ENCODE measurements at regions not wholly inside any gene's neighbourhood (a gene's known extent, or its start where the extent isn't known, plus 50 kb on each side); places are given as distances from the start of the nearest gene placed in this dataset.
"Not testable (repeated sequence)": the region's sequence is repeated elsewhere in the genome, so short reads cannot be mapped to it uniquely, and the experiment has no call there.

DNA sequence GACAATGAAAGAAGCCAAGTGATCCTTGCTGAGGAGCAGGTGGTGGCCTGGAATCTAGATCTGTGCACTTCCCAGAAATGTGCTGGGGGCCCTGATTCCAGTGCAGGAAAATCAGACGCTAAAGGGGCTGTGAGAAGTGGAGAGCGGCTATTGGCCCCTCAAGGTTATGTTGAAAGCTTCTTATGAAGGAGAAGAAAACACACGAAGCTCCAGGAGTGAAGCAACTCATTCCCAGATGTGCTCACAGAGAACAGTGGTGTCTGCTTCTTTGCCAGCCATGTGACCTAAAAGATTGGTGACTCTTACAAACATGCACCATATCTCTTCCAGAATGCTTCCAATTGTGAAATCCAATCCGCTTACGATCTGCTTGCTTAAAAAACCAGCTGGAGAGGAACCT lies 679.3 kb upstream of the IGFBP3 start:
- Histone ChIP-seq H3K27ac (ENCODE audit: insufficient read depth, low read length, poor library complexity, severe bottlenecking) (no peak overlapping the region), H3K36me3 (ENCODE audit: control insufficient read depth, insufficient read depth, low read length) (no peaks in the 10 kb centered on the region), H3K27me3 (ENCODE audit: control insufficient read depth, insufficient read depth, low read length) (no peaks in the 10 kb centered on the region), H3K4me1 (ENCODE audit: control insufficient read depth, insufficient read depth, low read length, poor library complexity, severe bottlenecking) (no peaks in the 10 kb centered on the region), H3K4me3 (ENCODE audit: low read depth, low read length) (no peak overlapping the region), H3K9me3 (ENCODE audit: control insufficient read depth in 2 of 2, low read length in 2 of 2) (no peaks in the 10 kb centered on the region)
- no peaks in the 10 kb centered on the region for H3K27me3 Mint-ChIP-seq
- H3K27ac Mint-ChIP-seq: peak overlapping the region in 1 of 3 donors; percentile 27
- ATAC-seq (ENCODE audit: low read depth in 2 of 2) (no peak), DNase-seq (no peak)
- no peak overlapping the region for H3K4me3 Mint-ChIP-seq
- no peaks in the 10 kb centered on the region for H3K4me1 Mint-ChIP-seq
- H3K9me3 Mint-ChIP-seq: peaks cover 0 to 8% (median 2%) of the 10 kb centered on the region in 7 donors
- no peaks in the 10 kb centered on the region for H3K36me3 Mint-ChIP-seq

DNA sequence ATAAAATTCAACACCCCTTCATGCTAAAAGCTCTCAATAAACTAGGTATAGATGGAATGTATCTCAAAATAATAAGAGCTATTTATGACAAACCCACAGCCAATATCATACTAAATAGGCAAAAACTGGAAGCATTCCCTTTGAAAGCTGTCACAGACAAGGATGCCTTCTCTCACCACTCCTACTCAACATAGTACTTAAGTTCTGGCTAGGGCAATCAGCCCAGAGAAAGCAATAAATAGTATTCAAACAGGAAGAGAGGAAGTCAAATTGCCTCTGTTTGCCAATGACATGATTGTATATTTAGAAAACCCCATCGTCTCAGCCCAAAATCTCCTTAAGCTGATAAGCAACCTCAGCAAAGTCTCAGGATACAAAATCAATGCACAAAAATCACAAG lies 673.8 kb upstream of the IGFBP3 start:
- DNase-seq; H3K27ac ChIP-seq (ENCODE audit: insufficient read depth, low read length, poor library complexity, severe bottlenecking); H3K4me1 Mint-ChIP-seq; H3K36me3 ChIP-seq (ENCODE audit: control insufficient read depth, insufficient read depth, low read length); H3K27me3 Mint-ChIP-seq; H3K4me1 ChIP-seq (ENCODE audit: control insufficient read depth, insufficient read depth, low read length, poor library complexity, severe bottlenecking); H3K27me3 ChIP-seq (ENCODE audit: control insufficient read depth, insufficient read depth, low read length); ATAC-seq (ENCODE audit: low read depth in 2 of 2); H3K36me3 Mint-ChIP-seq; H3K27ac Mint-ChIP-seq; H3K9me3 ChIP-seq (ENCODE audit: control insufficient read depth in 2 of 2, low read length in 2 of 2); H3K4me3 ChIP-seq (ENCODE audit: low read depth, low read length): not testable (repeated sequence)
- peak overlapping the region in 1 of 4 donors; percentile 75 for H3K4me3 Mint-ChIP-seq
- H3K9me3 Mint-ChIP-seq: peaks cover under 1 to 16% (median 7%) of the 10 kb centered on the region in 7 donors

DNA sequence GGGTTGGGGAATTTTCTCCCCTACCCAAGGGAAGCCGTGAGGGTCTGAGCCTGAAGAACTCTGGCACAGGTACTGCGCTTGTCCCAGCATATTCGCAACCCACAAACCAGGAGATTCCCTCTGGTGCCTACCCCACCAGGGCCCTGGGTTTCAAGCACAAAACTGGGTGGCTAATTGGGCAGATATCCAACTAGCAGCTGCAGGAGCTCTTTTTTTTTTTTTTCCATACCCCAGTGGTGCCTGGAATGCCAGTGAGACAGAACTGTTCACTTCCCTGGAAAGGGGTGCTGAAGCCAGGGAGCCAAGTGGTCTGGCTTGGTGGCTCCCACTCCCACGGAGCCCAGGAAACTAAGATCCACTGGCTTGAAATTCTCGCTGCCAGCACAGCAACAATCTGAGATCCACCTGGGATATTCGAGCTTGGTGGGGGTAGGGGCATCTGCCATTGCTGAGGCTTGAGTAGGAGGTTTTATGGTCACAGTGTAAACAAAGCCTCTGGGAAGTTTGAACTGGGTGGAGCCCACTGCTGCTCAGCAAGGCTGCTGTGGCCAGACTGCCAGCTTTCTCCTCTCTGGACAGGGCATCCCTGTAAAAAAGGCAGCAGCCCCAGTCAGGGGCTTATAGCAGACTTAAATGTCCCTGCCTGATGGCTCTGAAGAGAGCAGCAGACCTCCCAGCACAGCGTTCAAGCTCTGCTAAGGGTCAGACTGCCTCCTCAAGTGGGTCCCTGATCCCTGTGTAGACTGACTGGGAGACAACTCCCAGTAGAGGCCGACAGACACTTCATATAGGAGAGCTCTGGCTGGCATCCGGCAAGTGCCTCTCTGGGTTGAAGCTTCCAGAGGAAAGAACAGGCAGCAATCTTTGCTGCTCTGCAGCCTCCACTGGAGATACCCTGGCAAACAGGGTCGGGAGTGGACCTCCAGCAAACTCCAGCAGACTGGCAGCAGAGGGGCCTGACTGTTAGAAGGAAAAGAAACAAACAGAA lies 670.1 kb upstream of the IGFBP3 start:
- peaks cover 5 to 13% (median 8%) of the 10 kb centered on the region in 7 donors for H3K9me3 Mint-ChIP-seq
- not testable (repeated sequence) for DNase-seq; H3K36me3 ChIP-seq (ENCODE audit: control insufficient read depth, insufficient read depth, low read length); H3K27me3 Mint-ChIP-seq; H3K27me3 ChIP-seq (ENCODE audit: control insufficient read depth, insufficient read depth, low read length); H3K4me1 Mint-ChIP-seq; H3K4me1 ChIP-seq (ENCODE audit: control insufficient read depth, insufficient read depth, low read length, poor library complexity, severe bottlenecking); ATAC-seq (ENCODE audit: low read depth in 2 of 2); H3K4me3 Mint-ChIP-seq; H3K36me3 Mint-ChIP-seq; H3K9me3 ChIP-seq (ENCODE audit: control insufficient read depth in 2 of 2, low read length in 2 of 2); H3K4me3 ChIP-seq (ENCODE audit: low read depth, low read length); H3K27ac Mint-ChIP-seq; H3K27ac ChIP-seq (ENCODE audit: insufficient read depth, low read length, poor library complexity, severe bottlenecking)

DNA sequence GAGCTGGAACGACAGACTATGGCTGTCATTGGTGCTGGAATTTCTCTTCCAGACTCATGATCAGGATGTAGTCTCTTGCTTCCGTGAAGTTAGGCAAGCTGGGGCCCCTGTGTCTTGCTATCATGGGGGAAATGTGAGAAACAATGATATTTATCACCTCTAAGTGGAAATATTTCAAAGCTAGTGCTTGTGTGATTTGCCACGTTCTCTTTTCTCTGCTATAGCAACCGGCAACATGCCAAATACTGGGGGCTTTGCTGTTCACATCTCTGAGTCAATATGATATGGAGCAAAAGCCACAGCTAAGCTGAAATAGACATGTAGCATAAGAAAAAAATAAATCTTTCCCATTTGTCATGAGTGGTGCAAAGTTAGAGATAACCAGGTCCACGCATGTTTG lies 668.2 kb upstream of the IGFBP3 start:
- no peaks in the 10 kb centered on the region for H3K27me3 Mint-ChIP-seq
- peaks cover 5 to 12% (median 7%) of the 10 kb centered on the region in 7 donors for H3K9me3 Mint-ChIP-seq
- Histone ChIP-seq H3K9me3 (ENCODE audit: control insufficient read depth in 2 of 2, low read length in 2 of 2) (no peaks in the 10 kb centered on the region), H3K4me1 (ENCODE audit: control insufficient read depth, insufficient read depth, low read length, poor library complexity, severe bottlenecking) (no peaks in the 10 kb centered on the region), H3K4me3 (ENCODE audit: low read depth, low read length) (no peak overlapping the region), H3K36me3 (ENCODE audit: control insufficient read depth, insufficient read depth, low read length) (no peaks in the 10 kb centered on the region), H3K27ac (ENCODE audit: insufficient read depth, low read length, poor library complexity, severe bottlenecking) (no peak overlapping the region), H3K27me3 (ENCODE audit: control insufficient read depth, insufficient read depth, low read length) (no peaks in the 10 kb centered on the region)
- DNase-seq: no peak
- H3K36me3 Mint-ChIP-seq: no peaks in the 10 kb centered on the region
- no peak overlapping the region for H3K27ac Mint-ChIP-seq
- no peak for ATAC-seq (ENCODE audit: low read depth in 2 of 2)
- H3K4me3 Mint-ChIP-seq: no peak overlapping the region
- H3K4me1 Mint-ChIP-seq: no peaks in the 10 kb centered on the region

DNA sequence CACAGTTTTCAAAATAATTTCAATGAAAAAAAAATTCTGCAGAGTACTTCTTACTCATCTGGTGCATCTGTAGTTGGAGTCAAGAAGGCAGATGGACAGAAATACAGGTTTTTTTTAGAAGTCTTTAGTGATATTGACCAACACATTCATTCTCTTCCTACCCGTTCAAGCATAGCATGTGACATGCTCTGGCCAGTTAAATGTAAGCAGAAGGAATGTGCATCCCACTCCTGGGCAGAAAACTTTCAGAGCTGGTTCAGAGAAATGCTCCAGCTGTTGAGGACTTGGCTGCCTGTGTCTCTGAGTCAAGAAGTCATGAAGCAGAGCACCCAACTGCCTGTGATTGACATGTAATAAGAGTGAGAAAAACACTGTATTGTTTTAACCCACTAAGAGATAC lies 665.3 kb upstream of the IGFBP3 start:
- Mint-ChIP-seq H3K27me3 (no peaks in the 10 kb centered on the region), H3K27ac (no peak overlapping the region), H3K36me3 (no peaks in the 10 kb centered on the region), H3K9me3 (peaks cover 2 to 14% (median 5%) of the 10 kb centered on the region in 7 donors), H3K4me3 (no peak overlapping the region), H3K4me1 (no peaks in the 10 kb centered on the region)
- no peak for ATAC-seq (ENCODE audit: low read depth in 2 of 2)
- DNase-seq: no peak
- H3K9me3 ChIP-seq (ENCODE audit: control insufficient read depth in 2 of 2, low read length in 2 of 2): no peaks in the 10 kb centered on the region
- no peaks in the 10 kb centered on the region for H3K36me3 ChIP-seq (ENCODE audit: control insufficient read depth, insufficient read depth, low read length)
- H3K27me3 ChIP-seq (ENCODE audit: control insufficient read depth, insufficient read depth, low read length): no peaks in the 10 kb centered on the region
- H3K4me1 ChIP-seq (ENCODE audit: control insufficient read depth, insufficient read depth, low read length, poor library complexity, severe bottlenecking): no peaks in the 10 kb centered on the region
- no peak overlapping the region for H3K27ac ChIP-seq (ENCODE audit: insufficient read depth, low read length, poor library complexity, severe bottlenecking)
- no peak overlapping the region for H3K4me3 ChIP-seq (ENCODE audit: low read depth, low read length)

DNA sequence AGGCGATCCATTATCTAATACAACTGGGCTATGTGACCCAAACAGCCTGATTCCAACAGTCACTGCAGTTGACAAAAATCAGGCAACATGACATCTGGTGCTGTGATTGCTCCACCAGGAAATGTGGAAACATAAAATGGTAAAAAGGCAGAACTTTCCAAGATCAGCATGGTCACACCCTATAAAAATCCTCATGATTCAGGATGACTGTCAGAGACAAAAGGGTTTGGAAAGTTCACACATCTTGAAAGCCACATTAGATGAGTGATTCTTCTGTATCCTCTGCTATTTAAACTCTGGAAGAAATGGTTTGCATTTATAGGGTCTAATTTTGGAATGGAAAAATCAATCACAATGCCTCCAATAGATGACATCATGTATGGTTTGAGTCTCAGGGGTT lies 662.6 kb upstream of the IGFBP3 start:
- no peak for ATAC-seq (ENCODE audit: low read depth in 2 of 2)
- Mint-ChIP-seq H3K4me1 (no peaks in the 10 kb centered on the region), H3K27ac (no peak overlapping the region)

DNA sequence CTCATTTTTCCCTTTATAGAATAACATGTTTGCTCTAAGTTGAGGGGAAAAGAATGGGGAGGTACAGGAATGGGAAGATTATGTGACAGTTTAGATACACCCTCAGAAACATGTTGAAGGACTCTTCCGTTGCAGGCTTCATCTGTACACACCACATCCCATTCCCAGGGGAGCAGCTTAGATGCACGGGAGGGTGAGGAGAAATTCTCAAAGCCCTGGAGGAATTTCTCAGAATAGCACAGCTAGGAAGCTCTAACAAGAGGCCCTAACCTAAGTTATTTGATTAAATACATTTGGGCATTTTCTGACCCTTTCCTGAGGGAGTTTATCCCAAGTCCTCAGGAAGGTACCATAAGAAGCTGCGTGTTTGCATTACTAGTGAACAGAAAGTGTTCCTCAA lies 660.2 kb upstream of the IGFBP3 start:
- no peaks in the 10 kb centered on the region for H3K4me1 ChIP-seq (ENCODE audit: control insufficient read depth, insufficient read depth, low read length, poor library complexity, severe bottlenecking)
- Mint-ChIP-seq H3K9me3 (peaks cover 0 to 21% (median 4%) of the 10 kb centered on the region in 7 donors), H3K27ac (no peak overlapping the region), H3K36me3 (no peaks in the 10 kb centered on the region), H3K4me3 (no peak overlapping the region), H3K27me3 (no peaks in the 10 kb centered on the region), H3K4me1 (no peaks in the 10 kb centered on the region)
- H3K27ac ChIP-seq (ENCODE audit: insufficient read depth, low read length, poor library complexity, severe bottlenecking): no peak overlapping the region
- no peak for ATAC-seq (ENCODE audit: low read depth in 2 of 2)
- no peak for DNase-seq
- H3K27me3 ChIP-seq (ENCODE audit: control insufficient read depth, insufficient read depth, low read length): no peaks in the 10 kb centered on the region
- no peaks in the 10 kb centered on the region for H3K36me3 ChIP-seq (ENCODE audit: control insufficient read depth, insufficient read depth, low read length)
- H3K4me3 ChIP-seq (ENCODE audit: low read depth, low read length): no peak overlapping the region
- H3K9me3 ChIP-seq (ENCODE audit: control insufficient read depth in 2 of 2, low read length in 2 of 2): no peaks in the 10 kb centered on the region

More for the DNA sequence above, 662.6 kb upstream of the IGFBP3 start:
- no peaks in the 10 kb centered on the region for H3K9me3 ChIP-seq (ENCODE audit: control insufficient read depth in 2 of 2, low read length in 2 of 2)
- no peak for DNase-seq
- no peak overlapping the region for H3K27ac ChIP-seq (ENCODE audit: insufficient read depth, low read length, poor library complexity, severe bottlenecking)
- H3K9me3 Mint-ChIP-seq: peaks cover 0 to 13% (median 2%) of the 10 kb centered on the region in 7 donors
- H3K27me3 ChIP-seq (ENCODE audit: control insufficient read depth, insufficient read depth, low read length): no peaks in the 10 kb centered on the region
- H3K4me3 Mint-ChIP-seq: no peak overlapping the region
- no peaks in the 10 kb centered on the region for H3K4me1 ChIP-seq (ENCODE audit: control insufficient read depth, insufficient read depth, low read length, poor library complexity, severe bottlenecking)
- H3K27me3 Mint-ChIP-seq: no peaks in the 10 kb centered on the region
- no peaks in the 10 kb centered on the region for H3K36me3 ChIP-seq (ENCODE audit: control insufficient read depth, insufficient read depth, low read length)
- H3K36me3 Mint-ChIP-seq: no peaks in the 10 kb centered on the region
- no peak overlapping the region for H3K4me3 ChIP-seq (ENCODE audit: low read depth, low read length)

DNA sequence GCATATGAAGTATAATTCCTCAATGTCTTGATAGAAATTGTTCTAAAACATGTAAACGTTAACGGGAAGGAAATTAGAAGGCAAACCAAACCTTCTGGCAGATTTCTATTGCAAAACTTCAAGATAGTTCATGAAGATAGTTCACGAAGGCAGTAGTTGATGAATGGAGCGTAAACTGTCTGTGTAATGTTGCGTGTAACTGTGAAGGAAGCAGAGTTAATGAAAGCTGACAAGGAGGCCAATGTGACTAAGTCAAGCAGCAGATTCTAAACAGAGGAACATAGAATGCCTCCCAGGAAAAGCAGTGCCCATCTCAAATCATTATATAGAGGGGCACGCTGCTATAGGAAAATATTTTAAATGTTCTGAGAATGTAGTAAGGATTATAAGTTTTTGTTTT lies 659.7 kb upstream of the IGFBP3 start:
- H3K4me1 Mint-ChIP-seq: no peaks in the 10 kb centered on the region
- H3K4me1 ChIP-seq (ENCODE audit: control insufficient read depth, insufficient read depth, low read length, poor library complexity, severe bottlenecking): no peaks in the 10 kb centered on the region
- no peak overlapping the region for H3K4me3 Mint-ChIP-seq
- H3K27ac Mint-ChIP-seq: no peak overlapping the region
- ATAC-seq (ENCODE audit: low read depth in 2 of 2) (no peak), DNase-seq (no peak)
- no peak overlapping the region for H3K4me3 ChIP-seq (ENCODE audit: low read depth, low read length)
- H3K9me3 Mint-ChIP-seq: peaks cover 0 to 21% (median 4%) of the 10 kb centered on the region in 7 donors
- H3K27me3 Mint-ChIP-seq: no peaks in the 10 kb centered on the region
- H3K9me3 ChIP-seq (ENCODE audit: control insufficient read depth in 2 of 2, low read length in 2 of 2): no peaks in the 10 kb centered on the region
- no peaks in the 10 kb centered on the region for H3K27me3 ChIP-seq (ENCODE audit: control insufficient read depth, insufficient read depth, low read length)
- no peaks in the 10 kb centered on the region for H3K36me3 Mint-ChIP-seq
- no peaks in the 10 kb centered on the region for H3K36me3 ChIP-seq (ENCODE audit: control insufficient read depth, insufficient read depth, low read length)
- H3K27ac ChIP-seq (ENCODE audit: insufficient read depth, low read length, poor library complexity, severe bottlenecking): no peak overlapping the region
